HG03565 (cell line): ENCODE measurements at regions not wholly inside any gene's neighbourhood (a gene's known extent, or its start where the extent isn't known, plus 50 kb on each side); places are given as distances from the start of the nearest gene placed in this dataset.

Source experiments
- ATAC-seq: cut with Tn5 transposase; IDR thresholded peaks from one replicate; pipeline ENCODE4 v1.9.1; 2021; ENCODE audit warnings: mild to moderate bottlenecking, moderate library complexity; ENCODE audit not compliant: unreplicated experiment

DNA sequence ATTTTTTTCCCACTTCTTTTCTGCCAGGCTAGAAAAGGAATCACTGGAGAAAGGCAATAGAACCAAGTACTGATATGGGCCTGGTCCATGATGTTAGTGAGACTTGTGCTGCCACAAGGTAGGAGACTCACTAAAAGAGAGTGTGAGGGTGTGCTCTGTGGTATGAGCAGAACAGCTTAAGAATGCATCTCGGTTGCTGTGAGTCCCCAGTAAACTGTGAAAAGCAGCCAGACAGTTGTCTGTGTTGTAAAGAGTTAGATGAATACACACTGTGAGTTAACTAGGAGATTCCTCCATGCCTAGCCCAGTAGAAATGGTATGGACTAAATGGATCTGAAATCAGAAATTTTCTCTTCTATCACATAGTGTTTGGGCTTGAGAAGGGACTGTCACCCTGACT is 1177.3 kb upstream of the MIR17HG start:
- no peak for ATAC-seq

DNA sequence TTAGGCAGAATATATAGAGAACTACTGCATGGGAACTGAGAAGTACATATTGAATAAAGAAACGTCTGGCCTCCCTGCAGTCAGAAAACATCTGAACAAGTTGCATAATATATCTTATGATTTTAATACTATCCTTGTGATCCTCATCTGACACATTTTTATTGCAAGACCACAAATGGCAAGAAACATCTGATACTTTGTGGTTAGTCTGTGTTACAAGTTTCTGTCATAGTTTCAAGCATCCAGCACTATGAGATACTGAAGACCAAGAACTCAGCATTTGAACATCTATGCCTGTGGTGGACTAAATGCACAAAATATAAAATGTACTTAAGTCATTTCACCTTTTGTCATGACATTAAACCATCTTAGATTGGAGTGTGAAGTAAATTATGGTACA is 1175.8 kb upstream of the MIR17HG start:
- ATAC-seq = no peak

DNA sequence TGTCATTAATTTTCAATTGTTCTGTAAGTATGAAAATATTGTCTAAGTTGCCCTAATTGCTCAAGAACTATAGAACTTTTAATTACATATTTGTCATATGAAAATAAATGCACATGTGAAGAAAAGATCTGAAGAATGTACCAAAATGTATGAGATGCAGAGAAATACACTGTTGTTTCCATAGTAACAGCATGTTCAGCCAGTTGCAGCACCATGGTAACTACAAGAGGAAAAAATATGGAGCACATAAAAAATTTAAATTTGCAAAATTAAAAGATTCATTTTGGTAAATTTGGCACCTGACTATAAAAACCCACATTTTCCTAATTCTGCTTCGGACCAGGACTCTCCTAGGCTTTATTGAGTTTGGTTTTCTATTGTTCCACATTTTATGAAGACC is 1170.0 kb upstream of the MIR17HG start:
- no peak for ATAC-seq

DNA sequence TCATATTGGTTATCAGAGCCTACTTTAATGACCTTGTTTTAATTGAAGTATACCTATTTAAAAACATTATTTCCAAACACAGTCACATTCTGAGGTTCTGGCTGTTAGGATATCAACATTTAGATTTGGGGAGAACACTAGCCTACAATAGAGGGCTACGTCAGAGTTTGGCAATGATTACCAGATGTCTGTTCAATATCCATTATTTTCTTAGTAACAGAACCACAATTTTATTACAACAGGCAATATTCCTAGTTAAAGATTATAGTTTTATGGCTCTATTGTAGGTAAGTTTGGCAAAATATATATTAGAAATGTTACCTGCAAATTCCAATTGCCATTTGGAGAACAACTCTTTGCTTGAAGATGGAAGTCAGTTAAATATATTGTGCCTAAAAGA is 1163.1 kb upstream of the MIR17HG start:
- no peak for ATAC-seq

DNA sequence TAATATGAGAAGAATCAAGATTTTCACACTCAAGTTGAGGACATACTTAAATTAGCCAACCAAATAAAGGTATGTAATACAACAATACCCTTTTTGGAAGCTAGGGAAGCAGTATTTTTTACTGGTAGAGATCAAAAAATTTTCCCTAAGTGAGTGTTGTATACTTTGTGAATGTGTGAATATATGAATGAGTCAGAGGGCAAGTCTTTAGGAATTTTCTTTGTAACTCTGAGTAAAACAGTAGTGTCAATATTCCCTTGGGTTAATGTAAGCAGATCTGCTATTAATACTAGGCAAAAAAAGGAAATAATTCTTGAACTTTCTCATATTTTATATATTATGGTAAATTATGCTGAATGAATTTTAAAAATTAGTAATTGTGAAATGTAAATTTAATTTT is 1161.8 kb upstream of the MIR17HG start:
- ATAC-seq = no peak

DNA sequence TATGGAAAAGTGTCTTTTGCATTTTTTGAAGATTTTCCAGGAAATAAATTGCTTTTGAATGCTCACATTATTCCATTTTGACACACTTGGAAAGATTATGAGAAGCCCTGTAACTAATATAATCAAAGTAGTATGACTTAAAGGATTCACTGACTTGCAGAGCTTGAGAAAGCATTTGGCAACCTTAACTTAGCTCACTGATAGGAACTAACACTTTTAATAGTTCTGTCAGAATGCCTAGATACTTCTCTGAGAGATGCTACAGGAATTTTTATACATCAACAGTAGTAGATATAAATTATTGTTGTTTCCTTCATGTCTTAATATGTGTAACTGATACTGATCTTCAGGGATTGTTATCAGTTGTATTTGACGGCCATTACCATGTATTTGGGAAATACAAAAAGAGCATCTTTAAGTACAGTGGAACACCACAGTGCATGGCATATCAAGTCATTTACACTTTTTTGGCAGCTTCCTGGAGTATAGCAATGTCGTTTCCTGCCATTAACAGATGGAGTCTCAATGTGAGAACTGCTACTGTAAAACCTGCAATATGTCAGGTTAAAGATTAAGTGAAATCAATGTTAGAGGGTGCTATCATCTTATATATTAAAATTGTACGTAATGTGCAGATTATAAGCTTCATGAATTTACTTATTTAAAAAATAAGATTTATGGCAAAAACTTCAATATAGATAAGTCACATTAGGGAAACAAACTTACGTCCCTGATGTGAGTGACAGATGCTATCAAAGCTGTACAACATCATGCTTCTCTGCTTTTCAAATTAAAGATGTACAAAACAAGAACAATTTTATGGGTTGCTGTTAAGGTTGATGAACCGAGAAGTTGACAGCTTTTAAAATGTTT is 1159.8 kb upstream of the MIR17HG start:
- no peak for ATAC-seq

DNA sequence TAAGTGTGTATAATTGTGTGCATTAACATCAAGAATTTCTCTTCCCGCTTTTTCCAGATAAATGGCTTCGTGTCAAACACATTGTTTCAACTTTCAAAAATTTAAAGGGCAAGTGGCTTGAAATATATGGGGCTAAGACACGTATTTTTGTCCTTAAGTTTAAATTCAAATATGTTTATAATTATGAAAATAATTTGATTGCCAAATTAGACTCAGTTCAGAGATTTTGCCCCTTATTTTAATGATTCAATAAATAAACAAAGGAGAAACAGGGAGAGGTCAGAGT is 1159.2 kb upstream of the MIR17HG start:
- ATAC-seq = no peak

DNA sequence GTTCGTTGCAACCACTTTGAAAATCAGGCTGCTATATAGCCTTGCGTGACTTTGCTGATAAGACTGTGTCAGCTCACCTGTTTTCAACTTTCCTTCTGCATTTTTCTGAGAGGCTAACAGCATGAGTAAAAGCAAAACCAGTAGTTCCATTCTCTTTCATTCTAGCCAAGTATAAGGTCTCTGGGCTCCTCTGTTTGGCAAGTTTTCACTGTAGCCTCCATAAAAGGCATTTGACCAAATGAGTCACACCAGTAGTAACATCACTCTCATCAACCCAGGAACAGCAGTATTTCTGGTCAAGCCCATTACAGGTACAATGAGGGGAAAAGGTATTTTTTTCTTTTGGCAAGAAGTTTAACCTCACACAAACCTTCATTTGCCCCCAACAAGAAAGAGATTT is 1149.8 kb upstream of the MIR17HG start:
- no peak for ATAC-seq

DNA sequence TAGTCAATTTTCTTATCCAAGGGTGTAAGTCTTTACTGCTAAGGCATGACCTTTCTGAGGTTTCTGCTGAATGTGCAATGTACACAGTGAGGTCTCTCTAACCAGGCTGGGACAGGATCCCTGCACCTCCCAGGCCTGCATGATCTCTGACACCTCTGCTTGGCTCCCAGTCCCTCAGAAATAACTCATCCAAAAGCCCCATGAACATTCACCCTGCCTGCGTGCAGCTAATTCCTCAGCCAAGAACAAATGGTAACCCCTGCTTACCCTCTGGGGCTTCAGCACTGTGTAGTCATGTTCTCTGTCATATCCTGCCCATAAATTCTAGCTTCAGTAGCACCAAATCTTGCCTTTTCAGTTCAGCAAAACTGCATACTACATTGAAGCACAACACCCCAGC is 1146.3 kb upstream of the MIR17HG start:
- ATAC-seq = no peak

DNA sequence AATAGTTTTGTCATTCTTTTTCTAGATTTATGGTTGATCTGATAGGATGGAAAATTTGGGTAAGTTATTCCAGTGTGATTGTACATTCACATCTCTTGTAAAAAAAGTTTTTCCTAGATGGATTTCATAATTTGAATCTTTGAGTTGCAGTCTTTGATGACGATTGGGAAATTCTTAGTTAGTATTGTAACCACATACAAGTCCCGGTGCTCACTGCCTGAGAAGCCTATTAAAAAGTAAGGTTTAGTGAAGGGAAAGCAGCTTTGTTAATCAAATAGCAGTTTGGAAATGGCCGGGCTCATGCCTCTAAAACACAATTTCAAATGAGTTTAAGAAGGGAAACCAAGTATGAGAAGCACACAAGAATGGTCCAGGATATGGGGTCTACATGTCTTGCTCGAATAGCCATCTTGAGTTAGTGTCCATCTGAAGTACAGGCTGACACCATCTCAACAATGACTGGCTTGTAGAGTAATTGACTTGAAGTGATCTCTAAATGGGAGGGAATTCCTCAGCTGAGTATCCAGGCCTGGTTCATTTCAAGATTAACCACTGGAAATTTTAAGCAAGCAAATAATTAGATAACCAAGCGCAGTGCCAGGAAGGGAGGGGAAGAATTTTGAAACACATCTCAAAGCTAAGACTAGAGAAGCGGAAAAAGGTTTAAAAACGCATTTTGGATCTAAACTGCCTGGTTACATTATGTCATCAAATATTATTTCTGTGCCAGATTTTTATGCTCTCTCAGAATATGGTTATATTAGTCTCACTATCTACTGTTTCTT is 1145.6 kb upstream of the MIR17HG start:
- no peak for ATAC-seq

DNA sequence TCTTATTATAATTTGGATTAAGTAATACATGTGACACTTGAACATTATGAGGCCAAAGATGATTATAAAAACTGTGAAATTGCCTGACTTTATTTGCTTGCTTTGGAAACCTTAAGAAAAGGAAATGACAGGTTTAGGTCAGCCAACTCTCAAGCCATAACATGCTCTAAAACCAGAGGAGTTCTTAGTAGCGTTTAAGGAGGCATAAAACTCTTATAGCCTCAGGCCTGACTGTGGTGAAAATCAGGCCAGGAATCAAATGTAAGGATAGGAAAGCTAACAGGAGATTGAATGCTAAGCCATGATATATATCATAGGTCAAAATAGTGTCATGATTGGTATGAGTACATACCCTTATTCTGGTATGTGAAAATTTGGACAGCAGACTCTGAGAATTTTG is 1142.4 kb upstream of the MIR17HG start:
- no peak for ATAC-seq

DNA sequence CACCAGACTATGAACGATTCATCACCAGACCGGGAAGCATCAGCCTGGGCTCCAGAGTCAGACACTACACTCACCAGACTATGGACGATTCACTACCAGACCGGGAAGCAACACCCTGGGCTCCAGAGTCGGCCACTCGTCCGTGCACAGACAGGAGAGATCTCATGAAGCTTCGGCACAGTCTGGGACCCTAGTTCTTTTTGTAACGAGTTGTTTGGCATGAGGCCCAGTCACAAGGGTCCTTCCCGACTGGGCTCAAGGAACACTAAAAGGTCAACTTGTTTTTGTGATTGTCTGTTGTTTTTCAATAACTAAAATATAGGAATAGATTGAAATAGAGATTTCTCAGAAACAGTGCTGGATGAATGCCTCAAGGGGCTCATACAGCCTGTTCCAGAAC is 1141.6 kb upstream of the MIR17HG start:
- ATAC-seq = no peak

DNA sequence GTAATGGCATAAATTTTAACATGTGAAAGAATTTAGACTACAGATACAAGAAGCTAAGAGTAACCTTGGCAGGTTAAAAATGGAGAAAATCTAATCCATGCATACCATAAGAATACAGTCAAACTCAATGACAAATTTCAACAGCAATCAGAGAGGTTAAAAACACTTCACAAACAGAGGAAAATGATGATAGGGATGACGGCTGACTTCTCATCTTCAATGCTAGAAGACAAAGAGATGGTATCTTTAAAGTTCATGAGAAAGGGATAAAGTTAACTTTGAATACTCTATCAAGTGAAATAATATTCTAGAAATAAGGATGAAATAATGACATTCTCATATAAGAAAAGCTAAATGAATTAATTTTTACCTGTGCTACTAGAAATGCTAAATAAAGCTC is 1130.2 kb upstream of the MIR17HG start:
- no peak for ATAC-seq

DNA sequence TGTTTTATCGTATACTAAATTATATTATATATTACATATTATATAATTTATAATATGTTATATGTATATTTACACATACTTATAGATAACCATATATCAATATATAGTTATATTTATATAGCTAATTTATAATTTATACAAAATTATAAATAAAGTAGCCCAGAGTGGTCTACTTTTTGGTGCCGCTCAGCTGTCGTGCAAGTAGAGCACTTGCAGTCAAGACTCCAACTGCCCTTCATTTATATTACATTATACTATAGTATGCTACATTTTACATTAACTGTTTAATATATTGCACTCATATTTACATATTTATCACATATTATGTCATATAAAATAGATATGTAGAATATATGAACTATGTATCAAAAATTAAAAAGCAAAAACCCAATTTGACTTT is 1124.7 kb upstream of the MIR17HG start:
- no peak for ATAC-seq

DNA sequence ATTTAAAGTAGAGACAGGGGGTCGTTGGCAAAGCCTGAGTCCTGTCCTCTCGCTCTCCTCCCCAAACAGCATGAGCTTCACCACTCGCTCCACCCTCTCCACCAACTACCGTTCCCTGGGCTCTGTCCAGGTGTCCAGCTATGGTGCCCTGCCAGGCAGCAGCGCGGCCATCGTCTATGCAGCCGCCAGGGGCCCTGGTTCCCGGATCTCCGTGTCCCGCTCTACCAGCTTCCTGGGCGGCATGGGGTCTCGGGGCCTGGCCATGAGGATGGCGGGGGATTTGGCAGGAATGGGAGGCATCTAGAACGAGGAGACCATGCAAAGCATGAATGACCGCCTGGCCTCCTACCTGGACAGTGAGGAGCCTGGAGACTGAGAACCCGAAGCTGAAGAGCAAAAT is 1117.2 kb upstream of the MIR17HG start:
- ATAC-seq = no peak

DNA sequence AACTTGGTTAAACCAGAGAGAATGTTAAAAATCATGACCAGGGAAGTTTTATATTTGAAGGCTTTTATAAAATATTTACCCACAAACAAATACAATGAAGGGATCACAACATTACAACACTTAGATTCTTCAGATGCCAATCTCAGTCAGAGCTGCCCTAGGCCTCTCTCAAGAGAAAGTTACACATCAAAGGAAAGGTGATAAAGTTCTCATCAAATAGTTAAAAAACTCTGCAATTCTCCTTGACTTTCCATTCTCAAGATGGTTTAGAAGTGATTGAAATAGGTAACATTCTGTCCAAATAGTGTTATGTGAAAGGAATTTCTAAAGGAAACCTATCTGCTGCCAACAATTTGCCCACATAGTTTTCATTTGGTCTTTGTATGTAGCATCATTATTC is 1115.2 kb upstream of the MIR17HG start:
- no peak for ATAC-seq

DNA sequence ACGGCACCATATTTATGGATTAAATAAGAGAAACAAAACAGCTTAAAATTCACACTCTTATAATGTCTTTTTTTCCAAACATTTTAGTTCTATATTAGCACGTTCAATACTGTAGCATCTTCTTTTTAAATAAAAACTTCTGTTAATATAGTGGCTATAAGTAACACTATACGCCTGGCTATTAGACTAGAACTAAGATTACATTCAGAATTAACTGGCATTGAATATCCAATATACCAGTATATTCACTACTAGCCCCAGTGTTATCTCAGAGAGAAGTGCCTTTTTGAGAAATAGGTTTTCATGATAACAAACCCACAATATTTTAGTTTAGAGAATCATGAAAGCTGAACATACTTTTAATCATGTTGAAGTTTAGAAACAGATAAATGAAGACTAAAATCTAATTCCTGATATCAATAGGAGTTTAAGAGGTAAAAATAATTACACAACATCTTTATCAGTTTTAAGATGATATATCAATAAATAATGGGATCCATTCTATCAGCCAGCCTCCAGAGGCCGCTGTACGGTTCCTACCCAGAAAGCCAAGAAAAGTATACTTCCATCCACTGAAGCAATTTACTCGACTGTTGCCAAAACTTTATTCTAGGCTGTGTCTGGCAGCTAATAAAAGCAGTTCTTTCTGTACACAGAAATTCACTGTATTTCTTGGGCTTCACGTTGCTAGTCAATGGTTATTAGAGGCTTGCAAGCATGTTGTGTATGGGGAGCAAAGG is 1113.4 kb upstream of the MIR17HG start:
- ATAC-seq = no peak

DNA sequence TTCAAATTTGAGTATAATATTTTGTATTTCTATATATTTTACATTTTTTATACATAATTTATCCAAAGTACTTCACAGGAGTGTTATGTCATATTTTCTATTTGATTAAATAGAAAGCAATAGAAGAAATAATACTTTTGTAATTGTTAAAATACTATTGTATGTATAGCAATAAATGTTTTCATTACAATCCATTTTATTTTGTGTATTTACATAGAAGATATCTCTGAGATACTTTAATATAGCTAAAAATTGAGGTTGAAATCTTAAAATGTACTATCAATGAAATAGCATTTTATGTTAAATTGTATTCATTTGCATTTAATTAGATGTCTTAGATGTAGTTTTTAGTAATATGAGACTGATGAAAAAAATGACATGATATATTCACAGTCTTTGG is 1109.6 kb upstream of the MIR17HG start:
- ATAC-seq = no peak

DNA sequence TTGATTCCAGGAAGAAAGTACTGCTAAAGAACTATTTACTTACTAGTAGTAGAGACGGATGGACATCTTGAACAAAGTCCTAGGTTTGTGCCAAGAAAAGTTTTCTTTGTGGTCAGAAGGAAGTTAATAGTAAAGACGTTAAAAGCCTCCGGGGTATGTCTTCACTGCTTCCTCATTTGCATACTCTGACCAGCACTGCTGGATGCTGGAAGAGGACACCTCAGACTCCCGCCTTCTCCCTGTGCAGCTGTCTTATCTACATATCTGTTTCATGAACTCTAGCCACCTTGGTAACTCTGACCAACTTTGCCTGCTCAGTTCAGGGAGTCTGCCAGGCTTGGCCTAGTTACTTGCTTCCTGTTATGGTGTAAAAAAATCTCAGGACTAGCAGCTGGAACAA is 1109.1 kb upstream of the MIR17HG start:
- no peak for ATAC-seq

DNA sequence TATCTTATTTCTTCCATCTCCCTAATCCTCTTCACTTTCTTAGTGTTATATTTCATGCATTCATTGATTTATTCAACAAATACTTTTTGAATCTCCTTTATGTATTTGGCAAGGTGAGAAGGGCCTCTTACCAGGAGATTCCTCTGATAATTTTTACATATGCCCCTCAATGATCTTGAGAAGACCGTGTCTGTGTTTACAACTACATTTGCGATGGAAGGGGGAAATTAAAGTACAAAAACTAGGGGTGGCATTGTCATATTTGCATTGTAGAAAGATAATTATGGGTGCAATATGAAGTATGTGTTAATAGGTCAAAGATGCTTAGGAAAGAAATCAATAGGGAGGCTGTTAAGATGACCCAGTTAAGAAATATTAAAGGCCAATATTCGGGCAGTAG is 1108.4 kb upstream of the MIR17HG start:
- ATAC-seq = no peak

DNA sequence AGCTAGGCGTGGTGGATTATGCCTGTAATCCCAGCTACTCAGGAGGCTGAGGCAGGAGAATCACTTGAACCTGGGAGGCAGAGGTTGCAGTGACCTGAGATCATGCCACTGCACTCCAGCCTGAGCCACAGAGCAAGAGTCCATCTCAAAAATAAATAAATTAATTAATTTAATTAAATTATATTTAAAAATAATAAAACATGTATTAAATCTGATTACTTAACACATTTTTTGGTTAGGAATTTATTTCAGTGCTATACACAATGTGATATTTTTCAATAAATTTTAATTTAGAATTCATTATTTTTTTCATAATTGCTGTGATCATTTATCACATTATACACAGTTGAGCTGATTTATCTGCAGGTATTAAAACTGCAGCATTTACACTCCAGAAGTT is 1101.5 kb upstream of the MIR17HG start:
- ATAC-seq = no peak
